ENCODE measurements at regions not wholly inside any gene's neighbourhood (a gene's known extent, or its start where the extent isn't known, plus 50 kb on each side); places are given as distances from the start of the nearest gene placed in this dataset.
"Not testable (repeated sequence)": the region's sequence is repeated elsewhere in the genome, so short reads cannot be mapped to it uniquely, and the experiment has no call there.

DNA sequence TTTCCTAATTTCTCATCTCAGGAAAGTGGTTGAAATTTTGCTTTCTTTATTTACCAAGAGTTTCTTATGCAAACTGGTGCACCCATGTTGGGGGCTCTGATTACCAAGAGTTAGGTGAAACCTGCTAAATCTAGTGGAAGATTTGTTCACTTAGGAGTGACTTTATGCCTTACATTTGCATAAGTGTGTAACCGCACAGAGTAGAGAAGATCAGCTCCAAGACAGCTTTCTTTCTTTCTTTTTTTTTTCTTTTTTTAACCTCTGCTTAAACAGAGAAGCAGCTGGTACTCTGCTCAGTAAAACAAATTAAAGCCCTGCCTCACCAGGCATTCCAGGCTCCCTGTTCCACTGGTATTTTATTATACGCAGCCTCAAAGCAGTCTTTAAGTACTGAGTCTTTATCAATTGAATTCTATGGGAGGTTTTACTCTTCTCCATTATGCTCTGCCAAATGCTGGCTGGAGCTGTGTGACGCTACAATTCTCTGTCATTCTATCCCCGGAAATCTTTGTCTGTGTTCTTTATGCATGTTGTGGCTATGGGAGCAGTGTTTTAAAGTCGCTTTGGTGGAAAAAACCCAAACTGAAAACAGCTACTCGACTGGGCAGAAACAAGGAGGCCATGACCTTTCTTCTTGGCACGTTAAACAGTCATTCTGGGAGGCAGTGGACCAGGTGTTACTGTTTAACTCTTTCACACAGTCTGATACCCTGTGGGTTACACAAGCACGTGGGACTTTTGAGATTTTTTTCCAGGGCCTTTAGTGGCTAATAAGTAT lies 55.2 kb upstream of the GBE1 start:
- no peak for DNase-seq

DNA sequence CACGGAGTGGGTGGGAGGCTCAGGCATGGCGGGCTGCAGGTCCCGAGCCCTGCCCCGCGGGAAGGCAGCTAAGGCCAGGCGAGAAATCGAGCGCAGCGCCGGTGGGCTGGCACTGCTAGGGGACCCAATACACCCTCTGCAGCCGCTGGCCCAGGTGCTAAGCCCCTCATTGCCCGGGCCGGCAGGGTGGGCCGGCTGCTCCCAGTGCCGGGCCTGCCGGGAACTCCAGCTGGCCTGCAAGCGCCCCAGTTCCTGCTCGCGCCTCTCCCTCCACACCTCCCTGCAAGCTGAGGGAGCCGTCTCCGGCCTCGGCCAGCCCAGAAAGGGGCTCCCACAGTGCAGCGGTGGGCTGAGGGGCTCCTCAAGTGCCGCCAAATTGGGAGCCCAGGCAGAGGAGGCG lies 50.7 kb upstream of the GBE1 start:
- DNase-seq = not testable (repeated sequence)

Measured in DMS 273 treated with DMSO at 0.1 percent for 48 hours (cell line).